Activated CD4-positive, alpha-beta T cell treated with anti-CD3 and anti-CD28 coated beads for 48 hours (primary cell): ENCODE measurements at regions not wholly inside any gene's neighbourhood (a gene's known extent, or its start where the extent isn't known, plus 50 kb on each side); places are given as distances from the start of the nearest gene placed in this dataset.

Experiments
- DNase-seq: peaks from one replicate; pipeline ENCODE4 v3.0.0-alpha.2; 2020

- no peak for DNase-seq
Measured at GRCh38 chr17:79500745-79501618, 109.9 kb downstream of the RBFOX3 start.

- DNase-seq: no peak
Measured at GRCh38 chr17:79498854-79499253, 112.0 kb downstream of the RBFOX3 start.

- no peak for DNase-seq
Measured at GRCh38 chr17:79497777-79498348, 113.0 kb downstream of the RBFOX3 start.

- DNase-seq: no peak
Measured at GRCh38 chr17:79496422-79497005, 114.3 kb downstream of the RBFOX3 start.

GRCh38 chr17:79495665-79496064, 115.2 kb downstream of the RBFOX3 start:
- no peak for DNase-seq

GRCh38 chr17:79491006-79491405, 119.8 kb downstream of the RBFOX3 start:
- no peak for DNase-seq

GRCh38 chr17:79490530-79490929, 120.3 kb downstream of the RBFOX3 start:
- DNase-seq: no peak

GRCh38 chr17:79487149-79487548, 123.7 kb downstream of the RBFOX3 start:
- DNase-seq: no peak

- DNase-seq: no peak
Measured at GRCh38 chr17:79485991-79486390, 124.9 kb downstream of the RBFOX3 start.

GRCh38 chr17:79485419-79485985, 125.3 kb downstream of the RBFOX3 start:
- DNase-seq: no peak

GRCh38 chr17:79484600-79485418, 126.0 kb downstream of the RBFOX3 start:
- no peak for DNase-seq

- no peak for DNase-seq
Measured at GRCh38 chr17:79483842-79484241, 127.0 kb downstream of the RBFOX3 start.

- no peak for DNase-seq
Measured at GRCh38 chr17:79482727-79483521, 127.9 kb downstream of the RBFOX3 start.

GRCh38 chr17:79479876-79480275, 131.0 kb downstream of the RBFOX3 start:
- no peak for DNase-seq

GRCh38 chr17:79478841-79479240, 132.0 kb downstream of the RBFOX3 start:
- no peak for DNase-seq

GRCh38 chr17:79478051-79478461, 132.8 kb downstream of the RBFOX3 start:
- DNase-seq: no peak

GRCh38 chr17:79476074-79476652, 134.7 kb downstream of the RBFOX3 start:
- no peak for DNase-seq

- DNase-seq: no peak
Measured at GRCh38 chr17:79473876-79474440, 136.9 kb downstream of the RBFOX3 start.

- DNase-seq: no peak
Measured at GRCh38 chr17:79473111-79473875, 137.6 kb downstream of the RBFOX3 start.

GRCh38 chr17:79470754-79471153, 140.1 kb downstream of the RBFOX3 start:
- no peak for DNase-seq
